ENCODE measurements at regions not wholly inside any gene's neighbourhood (a gene's known extent, or its start where the extent isn't known, plus 50 kb on each side); places are given as distances from the start of the nearest gene placed in this dataset.

GRCh38 chr2:104023306-104023705 lies 830.6 kb upstream of the POU3F3 start:
- TF ChIP-seq GATA2 (IDR thresholded peaks at IDR 0.05; ENCODE audit: low read depth, low read length) (no peak), GATA3 (IDR thresholded peaks at IDR 0.05; ENCODE audit: low read depth, low read length) (no peak)

- TF ChIP-seq GATA3 (IDR thresholded peaks at IDR 0.05; ENCODE audit: low read depth, low read length): no peak
- TF ChIP-seq GATA2 (IDR thresholded peaks at IDR 0.05; ENCODE audit: low read depth, low read length): no peak
Measured at GRCh38 chr2:104023765-104024164, 830.1 kb upstream of the POU3F3 start.

GRCh38 chr2:104025295-104025694 lies 828.6 kb upstream of the POU3F3 start:
- TF ChIP-seq GATA2 (IDR thresholded peaks at IDR 0.05; ENCODE audit: low read depth, low read length): no peak
- no peak for TF ChIP-seq GATA3 (IDR thresholded peaks at IDR 0.05; ENCODE audit: low read depth, low read length)

- TF ChIP-seq GATA3 (IDR thresholded peaks at IDR 0.05; ENCODE audit: low read depth, low read length) (no peak), GATA2 (IDR thresholded peaks at IDR 0.05; ENCODE audit: low read depth, low read length) (no peak)
Measured at GRCh38 chr2:104026725-104027124, 827.2 kb upstream of the POU3F3 start.

GRCh38 chr2:104027321-104027720 lies 826.6 kb upstream of the POU3F3 start:
- TF ChIP-seq GATA2 (IDR thresholded peaks at IDR 0.05; ENCODE audit: low read depth, low read length) (no peak), GATA3 (IDR thresholded peaks at IDR 0.05; ENCODE audit: low read depth, low read length) (no peak)

GRCh38 chr2:104028061-104028460 lies 825.9 kb upstream of the POU3F3 start:
- TF ChIP-seq GATA2 (IDR thresholded peaks at IDR 0.05; ENCODE audit: low read depth, low read length) (no peak), GATA3 (IDR thresholded peaks at IDR 0.05; ENCODE audit: low read depth, low read length) (no peak)

GRCh38 chr2:104033399-104033798 lies 820.5 kb upstream of the POU3F3 start:
- TF ChIP-seq GATA2 (IDR thresholded peaks at IDR 0.05; ENCODE audit: low read depth, low read length) (no peak), GATA3 (IDR thresholded peaks at IDR 0.05; ENCODE audit: low read depth, low read length) (no peak)

GRCh38 chr2:104040771-104041170 lies 813.1 kb upstream of the POU3F3 start:
- TF ChIP-seq GATA3 (IDR thresholded peaks at IDR 0.05; ENCODE audit: low read depth, low read length) (no peak), GATA2 (IDR thresholded peaks at IDR 0.05; ENCODE audit: low read depth, low read length) (no peak)

- no peak for TF ChIP-seq GATA2 (IDR thresholded peaks at IDR 0.05; ENCODE audit: low read depth, low read length)
- no peak for TF ChIP-seq GATA3 (IDR thresholded peaks at IDR 0.05; ENCODE audit: low read depth, low read length)
Measured at GRCh38 chr2:104041351-104041750, 812.6 kb upstream of the POU3F3 start.

GRCh38 chr2:104043864-104044263 lies 810.1 kb upstream of the POU3F3 start:
- TF ChIP-seq GATA3 (IDR thresholded peaks at IDR 0.05; ENCODE audit: low read depth, low read length) (no peak), GATA2 (IDR thresholded peaks at IDR 0.05; ENCODE audit: low read depth, low read length) (no peak)

- TF ChIP-seq GATA2 (IDR thresholded peaks at IDR 0.05; ENCODE audit: low read depth, low read length) (no peak), GATA3 (IDR thresholded peaks at IDR 0.05; ENCODE audit: low read depth, low read length) (no peak)
Measured at GRCh38 chr2:104045071-104045470, 808.8 kb upstream of the POU3F3 start.

GRCh38 chr2:104046466-104046865 lies 807.4 kb upstream of the POU3F3 start:
- no peak for TF ChIP-seq GATA3 (IDR thresholded peaks at IDR 0.05; ENCODE audit: low read depth, low read length)
- no peak for TF ChIP-seq GATA2 (IDR thresholded peaks at IDR 0.05; ENCODE audit: low read depth, low read length)

- TF ChIP-seq GATA3 (IDR thresholded peaks at IDR 0.05; ENCODE audit: low read depth, low read length) (no peak), GATA2 (IDR thresholded peaks at IDR 0.05; ENCODE audit: low read depth, low read length) (no peak)
Measured at GRCh38 chr2:104047516-104047915, 806.4 kb upstream of the POU3F3 start.

- no peak for TF ChIP-seq GATA3 (IDR thresholded peaks at IDR 0.05; ENCODE audit: low read depth, low read length)
- TF ChIP-seq GATA2 (IDR thresholded peaks at IDR 0.05; ENCODE audit: low read depth, low read length): no peak
Measured at GRCh38 chr2:104049438-104049837, 804.5 kb upstream of the POU3F3 start.

GRCh38 chr2:104049981-104050380 lies 803.9 kb upstream of the POU3F3 start:
- TF ChIP-seq GATA2 (IDR thresholded peaks at IDR 0.05; ENCODE audit: low read depth, low read length): no peak
- TF ChIP-seq GATA3 (IDR thresholded peaks at IDR 0.05; ENCODE audit: low read depth, low read length): no peak

- TF ChIP-seq GATA3 (IDR thresholded peaks at IDR 0.05; ENCODE audit: low read depth, low read length) (no peak), GATA2 (IDR thresholded peaks at IDR 0.05; ENCODE audit: low read depth, low read length) (no peak)
Measured at GRCh38 chr2:104050656-104051242, 803.2 kb upstream of the POU3F3 start.
